ENCODE measurements at regions not wholly inside any gene's neighbourhood (a gene's known extent, or its start where the extent isn't known, plus 50 kb on each side); places are given as distances from the start of the nearest gene placed in this dataset.

GRCh38 chr4:55721651-55722050 is 85.6 kb upstream of the NMU start:
- Histone ChIP-seq H3K4me2 (no peak overlapping the region), H3K9me3 (no peaks in the 10 kb centered on the region), H3F3A (replicated peaks; ENCODE audit: insufficient read depth) (no peaks in the 10 kb centered on the region), H4K20me1 (ENCODE audit: insufficient read depth) (no peaks in the 10 kb centered on the region), H3K9ac (no peak overlapping the region), H3K79me2 (ENCODE audit: insufficient read depth) (no peaks in the 10 kb centered on the region), H3K4me3 (ENCODE audit: low read depth in 2 of 2, low read length in 1 of 2) (no peak overlapping the region), H3K4me1 (ENCODE audit: control insufficient read depth in 1 of 2, insufficient read depth in 2 of 2, low read depth in 1 of 2, low read length in 1 of 2) (peaks cover 0 to 2% of the 10 kb centered on the region in 2 experiments; a peak in 2 of 4 replicates), H3K36me3 (replicated peaks in 1 of 2; ENCODE audit: control insufficient read depth in 1 of 2, insufficient read depth in 2 of 2, low read length in 1 of 2) (no peaks in the 10 kb centered on the region), H3K9me2 (no peaks in the 10 kb centered on the region), H3K27me3 (ENCODE audit: insufficient read depth) (no peaks in the 10 kb centered on the region), H3K27ac (ENCODE audit: low read depth in 2 of 2, low read length in 1 of 2) (no peak overlapping the region), H2AFZ (ENCODE audit: low read depth) (no peak overlapping the region)
- DNase-seq, result no peak
- ChIA-PET CTCF (interaction anchor here (1.8 kb wide), 1 partner anchor 208 kb away, joined by 4 read pairs; no protein-coding TSS in a partner anchor), POLR2A (no interaction called here)
- TF ChIP-seq IRF3 (IDR thresholded peaks at IDR 0.05; ENCODE audit: low read depth, low read length), result no peak
- TF ChIP-seq ZBTB33 (IDR thresholded peaks at IDR 0.05; ENCODE audit: borderline replicate concordance, low read depth), result no peak
- TF ChIP-seq TAF1 (IDR thresholded peaks at IDR 0.05; ENCODE audit: borderline replicate concordance, low read depth, low read length), result no peak
- no peak for TF ChIP-seq YY1 (IDR thresholded peaks at IDR 0.05; ENCODE audit: low read depth)
- no peak for TF ChIP-seq CHD2 (IDR thresholded peaks at IDR 0.05; ENCODE audit: low read length, partially characterized antibody)
- TF ChIP-seq MEF2A (IDR thresholded peaks at IDR 0.05; ENCODE audit: borderline replicate concordance, low read depth), result no peak
- no peak for TF ChIP-seq RCOR1 (IDR thresholded peaks at IDR 0.05; ENCODE audit: low read length)
- no peak for TF ChIP-seq GATA2 (CRISPR knock-in tag; IDR thresholded peaks at IDR 0.05)
- no peak for TF ChIP-seq TEAD4 (IDR thresholded peaks at IDR 0.05; ENCODE audit: borderline replicate concordance, insufficient read depth)
- TF ChIP-seq CTCF (IDR thresholded peaks at IDR 0.05), result no peak
- TF ChIP-seq POLR2AphosphoS5 (IDR thresholded peaks at IDR 0.05; ENCODE audit: low read depth, low read length), result no peak
- TF ChIP-seq USF1 (IDR thresholded peaks at IDR 0.05; ENCODE audit: borderline replicate concordance, low read depth), result no peak
- TF ChIP-seq RFX5 (IDR thresholded peaks at IDR 0.05; ENCODE audit: low read length), result no peak
- no peak for TF ChIP-seq PBX3 (IDR thresholded peaks at IDR 0.05)
- no peak for TF ChIP-seq TCF12 (IDR thresholded peaks at IDR 0.05)
- TF ChIP-seq FOXJ3 (CRISPR knock-in tag; IDR thresholded peaks at IDR 0.05), result no peak
- no peak for TF ChIP-seq USF2 (IDR thresholded peaks at IDR 0.05; ENCODE audit: borderline replicate concordance, low read depth, low read length)
- TF ChIP-seq SIN3A (IDR thresholded peaks at IDR 0.05; ENCODE audit: borderline replicate concordance, low read depth, low read length), result no peak

Data from SK-N-SH (cell line).